Ovary (tissue), 7 donors: ENCODE measurements at regions not wholly inside any gene's neighbourhood (a gene's known extent, or its start where the extent isn't known, plus 50 kb on each side); places are given as distances from the start of the nearest gene placed in this dataset.
A peak's percentile ranks its signal among the peaks of the same experiment; 100 is the strongest.

Experiments used
- DNase-seq, 5 donors: peaks; one replicate each; pipeline ENCODE4 v3.0.0-alpha.2; 2019 to 2020
- H3K27ac ChIP-seq, 2 donors: fragments of 200-600 bp; one replicate each; pipeline versions ENCODE4 v1.5.1 to v1.8.0; 2019 to 2022
- H3K27me3 ChIP-seq: fragments of 200-600 bp; one replicate; pipeline ENCODE4 v1.8.0; 2022
- H3K36me3 ChIP-seq: fragments of 200-600 bp; sonication (generic); one replicate; pipeline ENCODE4 v1.5.1; 2019
- H3K4me1 ChIP-seq: one replicate; pipeline ENCODE4 v1.8.1; 2013; ENCODE audit warnings: mild to moderate bottlenecking, moderate library complexity; ENCODE audit not compliant: insufficient read depth
- H3K4me3 ChIP-seq: fragments of 200-600 bp; sonication (generic); one replicate; pipeline ENCODE4 v1.5.1; 2017
- H3K9me3 ChIP-seq, 2 donors: fragments of 200-600 bp in 1 of 2; sonication (generic) in 1 of 2; one replicate each; pipeline versions ENCODE4 v1.5.1 to v1.8.1; 2013 to 2019; ENCODE audit warnings: mild to moderate bottlenecking in 1 of 2, moderate library complexity in 1 of 2
- CTCF ChIP-seq, 3 donors: fragments of 450-650 bp in 2 of 3; fragments of 200-600 bp in 1 of 3; IDR thresholded peaks; one replicate each; pipeline versions ENCODE4 v1.5.1 to v1.8.0; 2016 to 2022; ENCODE audit warnings: antibody characterized with exemption in 3 of 3, mild to moderate bottlenecking in 1 of 3
- EP300 ChIP-seq: sonication (generic); formaldehyde crosslinking; IDR thresholded peaks from one replicate; pipeline ENCODE4 v1.6.1; 2017; ENCODE audit warnings: antibody characterized with exemption
- POLR2A ChIP-seq: fragments of 450-650 bp; IDR thresholded peaks from one replicate; pipeline ENCODE4 v1.6.1; 2017; ENCODE audit warnings: antibody characterized with exemption, mild to moderate bottlenecking, moderate library complexity
- WGBS, 3 donors: extraction: QIAGEN DNeasy Blood & Tissue Kit in 1 of 3; methylation state at CpG; one replicate each; pipeline versions ENCODE4 v1.1.5 to v1.1.7; 2013 to 2017; 5-methylcytosine and 5-hydroxymethylcytosine counted together
- intact Hi-C, 4 donors: fragments of 100-400 bp; cut with DNase I; formaldehyde crosslinking; loops; one replicate each; pipeline versions ENCODE4 v1.11.0 to v1.15.1; 2022 to 2023
- donor health status: DM: no; HTN: no; CAD: no; lungs with moderate emphysema.
- donor health status: DM: no; HTN: no; CAD: no.
- donor health status: Bipolar disorder and iron deficiency.
- donor health status: DM: no; HTN: no; CAD: no.
- donor health status: DM: yes; HTN: yes; CAD: no.

- H3K9me3 ChIP-seq: no peaks in the 10 kb centered on the region
- H3K27me3 ChIP-seq: no peaks in the 10 kb centered on the region
- 93 to 98% (median 96%) methylated on average over 4 of the region's 4 CpGs for WGBS, 3 donors
- no peak for DNase-seq
- H3K4me3 ChIP-seq: no peak overlapping the region
- TF ChIP-seq EP300: no peak
- no peak for TF ChIP-seq POLR2A
- TF ChIP-seq CTCF (IDR thresholded peaks at IDR 0.05): no peak
- peaks cover 4% of the 10 kb centered on the region for H3K4me1 ChIP-seq
- H3K27ac ChIP-seq: no peak overlapping the region
- no peaks in the 10 kb centered on the region for H3K36me3 ChIP-seq
- intact Hi-C loops: no loop called here
These were observed 100.9 kb downstream of the JCAD start for GRCh38 chr10:29958440-29958839.

- H3K9me3 ChIP-seq: no peaks in the 10 kb centered on the region
- intact Hi-C loops: no loop called here
- TF ChIP-seq CTCF (IDR thresholded peaks at IDR 0.05): no peak
- TF ChIP-seq POLR2A: no peak
- TF ChIP-seq EP300: no peak
- no peak overlapping the region for H3K27ac ChIP-seq
- H3K36me3 ChIP-seq: no peaks in the 10 kb centered on the region
- H3K27me3 ChIP-seq: no peaks in the 10 kb centered on the region
- H3K4me1 ChIP-seq: peaks cover 4% of the 10 kb centered on the region
- WGBS, 3 donors: 30 to 59% (median 31%) methylated on average over 4 of the region's 4 CpGs
- DNase-seq: peak; percentile 37 to 68 (median 54)
- H3K4me3 ChIP-seq: no peak overlapping the region
These were observed 101.5 kb downstream of the JCAD start for GRCh38 chr10:29957907-29958331.

GRCh38 chr10:29957236-29957635 is 102.2 kb downstream of the JCAD start:
- H3K36me3 ChIP-seq: no peaks in the 10 kb centered on the region
- 81 to 86% (median 84%) methylated on average over 4 of the region's 4 CpGs for WGBS, 3 donors
- TF ChIP-seq EP300 (no peak), POLR2A (no peak), CTCF (IDR thresholded peaks at IDR 0.05) (no peak)
- intact Hi-C loops: no loop called here
- H3K4me1 ChIP-seq: no peaks in the 10 kb centered on the region
- no peak overlapping the region for H3K27ac ChIP-seq
- no peak for DNase-seq
- H3K27me3 ChIP-seq: no peaks in the 10 kb centered on the region
- H3K4me3 ChIP-seq: no peak overlapping the region
- no peaks in the 10 kb centered on the region for H3K9me3 ChIP-seq

GRCh38 chr10:29956335-29956924 is 103.0 kb downstream of the JCAD start:
- TF ChIP-seq EP300 (no peak), CTCF (IDR thresholded peaks at IDR 0.05) (no peak), POLR2A (no peak)
- Histone ChIP-seq H3K4me3 (no peak overlapping the region), H3K4me1 (no peaks in the 10 kb centered on the region), H3K36me3 (no peaks in the 10 kb centered on the region), H3K27ac (no peak overlapping the region), H3K9me3 (no peaks in the 10 kb centered on the region), H3K27me3 (no peaks in the 10 kb centered on the region)
- DNase-seq: no peak
- intact Hi-C loops: no loop called here
- 91 to 97% (median 95%) methylated on average over 7 of the region's 7 CpGs for WGBS, 3 donors
